SK-N-SH (cell line): ENCODE measurements at regions not wholly inside any gene's neighbourhood (a gene's known extent, or its start where the extent isn't known, plus 50 kb on each side); places are given as distances from the start of the nearest gene placed in this dataset.

ENCODE experiments used
- EP300 ChIP-seq, 2 experiments: IDR thresholded peaks; 2 replicates each; pipeline versions ENCODE4 v1.4.0 to v1.6.1; 2012; ENCODE audit warnings: borderline replicate concordance in 1 of 2, low read depth in 1 of 2, low read length in 1 of 2
- FOXJ3 ChIP-seq: sonication (generic); formaldehyde crosslinking; IDR thresholded peaks from 2 replicates; pipeline ENCODE4 v1.5.1; 2020; ENCODE audit warnings: mild to moderate bottlenecking, missing genetic modification reagents
- GABPA ChIP-seq: IDR thresholded peaks from 2 replicates; pipeline ENCODE4 v1.4.0; 2012; ENCODE audit warnings: low read depth, mild to moderate bottlenecking
- NRF1 ChIP-seq: IDR thresholded peaks from 2 replicates; pipeline ENCODE4 v1.6.1; 2012; ENCODE audit warnings: low read depth, mild to moderate bottlenecking, low read length
- RCOR1 ChIP-seq: fragments of 150-350 bp; IDR thresholded peaks from 2 replicates; pipeline ENCODE4 v1.6.1; 2017; ENCODE audit warnings: antibody characterized with exemption, low read length
- RFX5 ChIP-seq: IDR thresholded peaks from 2 replicates; pipeline ENCODE4 v1.6.1; 2012; ENCODE audit warnings: mild to moderate bottlenecking, improper control_type of control experiment, low read length
- SMC3 ChIP-seq: IDR thresholded peaks from 2 replicates; pipeline ENCODE4 v1.6.1; 2012; ENCODE audit warnings: low read depth, low read length, improper control_type of control experiment
- TAF1 ChIP-seq: IDR thresholded peaks from 2 replicates; pipeline ENCODE4 v1.6.1; 2012; ENCODE audit warnings: low read depth, mild to moderate bottlenecking, low read length, moderate library complexity, borderline replicate concordance
- YY1 ChIP-seq: IDR thresholded peaks from 2 replicates; pipeline ENCODE4 v1.4.0; 2012; ENCODE audit warnings: low read depth, mild to moderate bottlenecking
- TF ChIP-seq, protein P1 (sequence below): fragments of 150-350 bp; IDR thresholded peaks from 2 replicates; pipeline ENCODE4 v1.6.1; 2017; ENCODE audit warnings: antibody characterized with exemption, low read length, low read depth, borderline replicate concordance
- TF ChIP-seq, protein P2 (sequence below): fragments of 200-600 bp; sonication (generic); IDR thresholded peaks from 2 replicates; pipeline ENCODE4 v1.6.1; 2017; ENCODE audit warnings: antibody characterized with exemption, mild to moderate bottlenecking, moderate library complexity
- TF ChIP-seq, protein P3 (sequence below): IDR thresholded peaks from 2 replicates; pipeline ENCODE4 v1.4.0; 2012; ENCODE audit warnings: low read depth, borderline replicate concordance
- TF ChIP-seq, protein P4 (sequence below): IDR thresholded peaks from 2 replicates; pipeline ENCODE4 v1.4.0; 2012; ENCODE audit warnings: low read depth

DNA sequence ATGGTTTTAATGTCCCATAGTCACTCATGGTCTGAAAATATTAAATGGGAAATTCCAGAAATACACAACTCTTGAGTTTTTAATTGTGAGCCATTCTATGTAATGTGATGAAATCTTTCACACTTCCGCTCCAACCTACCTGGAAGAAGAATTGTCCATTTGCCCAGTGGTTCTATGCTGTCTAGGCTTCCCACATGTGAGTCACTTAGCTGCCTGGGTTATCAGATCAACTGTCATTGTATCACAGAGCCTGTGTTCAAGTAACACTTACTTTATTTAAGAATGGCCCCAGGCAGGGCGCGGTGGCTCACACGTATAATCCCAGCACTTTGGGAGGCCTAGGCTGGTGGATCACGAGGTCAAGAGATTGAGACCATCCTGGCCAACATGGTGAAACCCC is 1450.5 kb downstream of the EFNB2 start:
- TF ChIP-seq NRF1: no peak
- TF ChIP-seq, protein P1, sequence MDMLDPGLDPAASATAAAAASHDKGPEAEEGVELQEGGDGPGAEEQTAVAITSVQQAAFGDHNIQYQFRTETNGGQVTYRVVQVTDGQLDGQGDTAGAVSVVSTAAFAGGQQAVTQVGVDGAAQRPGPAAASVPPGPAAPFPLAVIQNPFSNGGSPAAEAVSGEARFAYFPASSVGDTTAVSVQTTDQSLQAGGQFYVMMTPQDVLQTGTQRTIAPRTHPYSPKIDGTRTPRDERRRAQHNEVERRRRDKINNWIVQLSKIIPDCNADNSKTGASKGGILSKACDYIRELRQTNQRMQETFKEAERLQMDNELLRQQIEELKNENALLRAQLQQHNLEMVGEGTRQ: no peak
- TF ChIP-seq, protein P2, sequence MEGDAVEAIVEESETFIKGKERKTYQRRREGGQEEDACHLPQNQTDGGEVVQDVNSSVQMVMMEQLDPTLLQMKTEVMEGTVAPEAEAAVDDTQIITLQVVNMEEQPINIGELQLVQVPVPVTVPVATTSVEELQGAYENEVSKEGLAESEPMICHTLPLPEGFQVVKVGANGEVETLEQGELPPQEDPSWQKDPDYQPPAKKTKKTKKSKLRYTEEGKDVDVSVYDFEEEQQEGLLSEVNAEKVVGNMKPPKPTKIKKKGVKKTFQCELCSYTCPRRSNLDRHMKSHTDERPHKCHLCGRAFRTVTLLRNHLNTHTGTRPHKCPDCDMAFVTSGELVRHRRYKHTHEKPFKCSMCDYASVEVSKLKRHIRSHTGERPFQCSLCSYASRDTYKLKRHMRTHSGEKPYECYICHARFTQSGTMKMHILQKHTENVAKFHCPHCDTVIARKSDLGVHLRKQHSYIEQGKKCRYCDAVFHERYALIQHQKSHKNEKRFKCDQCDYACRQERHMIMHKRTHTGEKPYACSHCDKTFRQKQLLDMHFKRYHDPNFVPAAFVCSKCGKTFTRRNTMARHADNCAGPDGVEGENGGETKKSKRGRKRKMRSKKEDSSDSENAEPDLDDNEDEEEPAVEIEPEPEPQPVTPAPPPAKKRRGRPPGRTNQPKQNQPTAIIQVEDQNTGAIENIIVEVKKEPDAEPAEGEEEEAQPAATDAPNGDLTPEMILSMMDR: no peak
- no peak for TF ChIP-seq FOXJ3 (CRISPR knock-in tag)
- no peak for TF ChIP-seq SMC3
- TF ChIP-seq, protein P3, sequence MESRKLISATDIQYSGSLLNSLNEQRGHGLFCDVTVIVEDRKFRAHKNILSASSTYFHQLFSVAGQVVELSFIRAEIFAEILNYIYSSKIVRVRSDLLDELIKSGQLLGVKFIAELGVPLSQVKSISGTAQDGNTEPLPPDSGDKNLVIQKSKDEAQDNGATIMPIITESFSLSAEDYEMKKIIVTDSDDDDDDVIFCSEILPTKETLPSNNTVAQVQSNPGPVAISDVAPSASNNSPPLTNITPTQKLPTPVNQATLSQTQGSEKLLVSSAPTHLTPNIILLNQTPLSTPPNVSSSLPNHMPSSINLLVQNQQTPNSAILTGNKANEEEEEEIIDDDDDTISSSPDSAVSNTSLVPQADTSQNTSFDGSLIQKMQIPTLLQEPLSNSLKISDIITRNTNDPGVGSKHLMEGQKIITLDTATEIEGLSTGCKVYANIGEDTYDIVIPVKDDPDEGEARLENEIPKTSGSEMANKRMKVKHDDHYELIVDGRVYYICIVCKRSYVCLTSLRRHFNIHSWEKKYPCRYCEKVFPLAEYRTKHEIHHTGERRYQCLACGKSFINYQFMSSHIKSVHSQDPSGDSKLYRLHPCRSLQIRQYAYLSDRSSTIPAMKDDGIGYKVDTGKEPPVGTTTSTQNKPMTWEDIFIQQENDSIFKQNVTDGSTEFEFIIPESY: no peak
- TF ChIP-seq TAF1: no peak
- no peak for TF ChIP-seq EP300 (IDR thresholded peaks at IDR 0.05; ENCODE audit: borderline replicate concordance in 1 of 2, low read depth in 1 of 2, low read length in 1 of 2)
- TF ChIP-seq YY1: no peak
- TF ChIP-seq RCOR1: no peak
- TF ChIP-seq GABPA: no peak
- TF ChIP-seq RFX5: no peak
- TF ChIP-seq, protein P4, sequence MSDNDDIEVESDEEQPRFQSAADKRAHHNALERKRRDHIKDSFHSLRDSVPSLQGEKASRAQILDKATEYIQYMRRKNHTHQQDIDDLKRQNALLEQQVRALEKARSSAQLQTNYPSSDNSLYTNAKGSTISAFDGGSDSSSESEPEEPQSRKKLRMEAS: no peak
